ENCODE measurements at regions not wholly inside any gene's neighbourhood (a gene's known extent, or its start where the extent isn't known, plus 50 kb on each side); places are given as distances from the start of the nearest gene placed in this dataset.

DNA sequence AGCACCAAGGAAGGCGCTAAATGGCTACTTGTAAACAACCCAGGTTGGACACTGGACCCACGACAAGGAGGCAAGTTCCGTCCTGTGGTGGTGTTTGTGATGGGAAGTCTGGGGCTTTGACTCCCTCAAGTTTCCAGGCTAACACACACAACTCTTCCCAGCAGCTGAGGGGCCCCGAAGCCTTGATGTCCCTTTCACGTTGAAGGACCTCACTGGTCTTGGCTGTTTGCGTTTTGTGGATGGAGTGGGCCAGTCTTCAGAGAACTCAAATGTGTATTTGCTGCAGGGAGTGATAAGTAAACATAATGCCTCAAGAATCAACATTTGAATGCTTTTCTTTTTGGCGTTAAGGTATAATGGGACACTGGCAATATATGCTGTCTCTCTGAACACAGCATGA is 199.2 kb downstream of the TM9SF2 start:
- H3K4me3 ChIP-seq (ENCODE audit: low read depth, low read length) = no peak overlapping the region
- no peaks in the 10 kb centered on the region for H3K4me1 ChIP-seq (ENCODE audit: control insufficient read depth, insufficient read depth, low read length, poor library complexity, severe bottlenecking)
- peak overlapping the region in 2 of 3 donors; percentile 4 to 20 for H3K27ac Mint-ChIP-seq
- peaks cover 9 to 22% (median 15%) of the 10 kb centered on the region in 4 donors for H3K4me1 Mint-ChIP-seq
- no peak overlapping the region for H3K27ac ChIP-seq (ENCODE audit: insufficient read depth, low read length, poor library complexity, severe bottlenecking)
- H3K27me3 Mint-ChIP-seq = no peaks in the 10 kb centered on the region
- DNase-seq = no peak
- peak overlapping the region in 1 of 4 donors; percentile 71 for H3K4me3 Mint-ChIP-seq
- ATAC-seq (ENCODE audit: low read depth in 2 of 2) = no peak
- no peaks in the 10 kb centered on the region for H3K9me3 ChIP-seq (ENCODE audit: control insufficient read depth in 2 of 2, low read length in 2 of 2)
- no peaks in the 10 kb centered on the region for H3K27me3 ChIP-seq (ENCODE audit: control insufficient read depth, insufficient read depth, low read length)
- no peaks in the 10 kb centered on the region for H3K36me3 ChIP-seq (ENCODE audit: control insufficient read depth, insufficient read depth, low read length)
- H3K9me3 Mint-ChIP-seq = no peaks in the 10 kb centered on the region
- H3K36me3 Mint-ChIP-seq = peaks cover 6% of the 10 kb centered on the region

DNA sequence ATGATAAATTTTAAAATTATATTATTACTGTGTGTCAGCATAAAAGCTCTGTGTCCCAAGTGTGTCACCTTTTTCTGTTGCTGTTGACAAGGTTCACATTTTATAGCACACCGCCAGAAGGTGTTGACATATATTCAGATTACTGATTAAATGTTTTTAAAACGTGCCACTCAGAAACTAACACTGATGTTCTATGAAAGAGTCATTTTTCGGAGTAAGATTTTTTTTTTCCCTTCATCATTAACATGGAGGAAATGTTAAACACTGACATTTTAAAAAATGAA is 197.5 kb downstream of the TM9SF2 start:
- ATAC-seq (ENCODE audit: low read depth in 2 of 2) = no peak
- Histone ChIP-seq H3K27me3 (ENCODE audit: control insufficient read depth, insufficient read depth, low read length) (no peaks in the 10 kb centered on the region), H3K9me3 (ENCODE audit: control insufficient read depth in 2 of 2, low read length in 2 of 2) (no peaks in the 10 kb centered on the region), H3K4me1 (ENCODE audit: control insufficient read depth, insufficient read depth, low read length, poor library complexity, severe bottlenecking) (no peaks in the 10 kb centered on the region), H3K27ac (ENCODE audit: insufficient read depth, low read length, poor library complexity, severe bottlenecking) (no peak overlapping the region), H3K36me3 (ENCODE audit: control insufficient read depth, insufficient read depth, low read length) (no peaks in the 10 kb centered on the region), H3K4me3 (ENCODE audit: low read depth, low read length) (no peak overlapping the region)
- no peaks in the 10 kb centered on the region for H3K27me3 Mint-ChIP-seq
- DNase-seq = no peak
- H3K4me3 Mint-ChIP-seq = no peak overlapping the region
- H3K27ac Mint-ChIP-seq = no peak overlapping the region
- no peaks in the 10 kb centered on the region for H3K9me3 Mint-ChIP-seq
- H3K4me1 Mint-ChIP-seq = peaks cover 6 to 22% (median 15%) of the 10 kb centered on the region in 4 donors
- H3K36me3 Mint-ChIP-seq = peaks cover 6% of the 10 kb centered on the region

DNA sequence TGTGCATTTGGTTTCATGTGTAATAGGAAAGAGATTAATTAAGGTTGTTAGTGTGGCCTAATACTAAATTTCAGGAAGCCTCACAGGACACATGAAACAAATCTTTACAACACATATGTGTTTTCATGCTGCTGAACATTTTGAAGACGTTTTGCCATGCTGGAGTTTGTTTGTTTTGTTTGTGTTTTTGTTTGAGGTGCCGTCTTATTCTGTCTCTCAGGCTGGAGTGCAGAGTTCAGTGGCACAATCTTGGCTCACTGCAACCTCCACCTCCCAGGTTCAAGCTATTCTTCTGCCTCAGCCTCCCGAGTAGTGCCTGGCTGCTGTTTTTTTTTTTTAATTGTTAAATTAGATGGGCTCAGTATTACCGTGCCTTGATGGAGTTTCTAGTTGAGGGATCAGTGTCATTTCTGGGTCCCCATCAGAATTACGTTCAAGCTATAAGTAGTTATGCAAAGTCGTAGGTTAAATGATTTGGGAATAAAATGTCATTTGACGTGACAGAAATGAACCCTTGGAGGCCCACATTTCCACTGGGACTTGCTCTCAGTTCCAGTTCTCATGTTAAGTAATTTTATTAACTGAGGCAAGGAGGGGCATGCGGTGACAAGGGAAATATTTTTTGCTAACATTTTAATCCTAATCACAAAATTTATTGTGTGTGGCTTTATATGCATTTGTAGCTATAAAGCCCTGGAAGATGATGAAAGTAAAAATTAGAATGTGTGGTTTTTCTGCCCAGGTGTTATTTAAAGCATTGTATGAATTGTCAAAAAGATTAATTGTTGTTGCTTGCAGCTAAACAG is 196.9 kb downstream of the TM9SF2 start:
- no peak overlapping the region for H3K4me3 Mint-ChIP-seq
- DNase-seq = no peak
- Histone ChIP-seq H3K9me3 (ENCODE audit: control insufficient read depth in 2 of 2, low read length in 2 of 2) (no peaks in the 10 kb centered on the region), H3K4me1 (ENCODE audit: control insufficient read depth, insufficient read depth, low read length, poor library complexity, severe bottlenecking) (no peaks in the 10 kb centered on the region), H3K36me3 (ENCODE audit: control insufficient read depth, insufficient read depth, low read length) (no peaks in the 10 kb centered on the region), H3K27me3 (ENCODE audit: control insufficient read depth, insufficient read depth, low read length) (no peaks in the 10 kb centered on the region), H3K27ac (ENCODE audit: insufficient read depth, low read length, poor library complexity, severe bottlenecking) (no peak overlapping the region), H3K4me3 (ENCODE audit: low read depth, low read length) (no peak overlapping the region)
- no peak overlapping the region for H3K27ac Mint-ChIP-seq
- H3K9me3 Mint-ChIP-seq = no peaks in the 10 kb centered on the region
- peaks cover 6% of the 10 kb centered on the region for H3K36me3 Mint-ChIP-seq
- no peaks in the 10 kb centered on the region for H3K27me3 Mint-ChIP-seq
- peaks cover 6 to 22% (median 15%) of the 10 kb centered on the region in 4 donors for H3K4me1 Mint-ChIP-seq
- ATAC-seq (ENCODE audit: low read depth in 2 of 2) = no peak

DNA sequence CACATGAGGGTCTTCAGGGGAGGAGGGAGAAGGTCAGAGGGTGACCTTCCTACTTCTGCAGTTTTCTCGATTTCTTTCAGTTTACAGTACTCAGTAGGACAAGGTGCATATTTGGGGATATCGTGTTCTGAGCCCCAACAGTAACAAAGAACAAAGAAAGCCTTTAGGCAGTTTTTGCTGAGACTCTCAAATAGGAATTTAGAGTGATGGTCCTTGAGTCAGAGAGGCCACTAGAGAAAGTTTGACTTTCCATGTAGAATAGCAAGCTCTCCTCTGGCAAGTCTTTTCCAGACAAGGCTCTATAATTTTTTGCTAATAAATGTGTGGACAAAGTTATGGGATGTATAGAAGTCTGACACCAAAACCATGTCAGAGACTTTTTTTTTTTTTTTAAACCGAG is 194.6 kb downstream of the TM9SF2 start:
- H3K9me3 ChIP-seq (ENCODE audit: control insufficient read depth in 2 of 2, low read length in 2 of 2) = no peaks in the 10 kb centered on the region
- H3K27me3 ChIP-seq (ENCODE audit: control insufficient read depth, insufficient read depth, low read length) = no peaks in the 10 kb centered on the region
- no peak for ATAC-seq (ENCODE audit: low read depth in 2 of 2)
- Mint-ChIP-seq H3K4me1 (peaks cover 3 to 14% (median 10%) of the 10 kb centered on the region in 4 donors), H3K4me3 (no peak overlapping the region), H3K9me3 (peaks cover 0 to 1% (median 0%) of the 10 kb centered on the region in 7 donors), H3K36me3 (peaks cover 11% of the 10 kb centered on the region), H3K27me3 (no peaks in the 10 kb centered on the region), H3K27ac (no peak overlapping the region)
- no peak overlapping the region for H3K27ac ChIP-seq (ENCODE audit: insufficient read depth, low read length, poor library complexity, severe bottlenecking)
- H3K4me1 ChIP-seq (ENCODE audit: control insufficient read depth, insufficient read depth, low read length, poor library complexity, severe bottlenecking) = no peaks in the 10 kb centered on the region
- no peak overlapping the region for H3K4me3 ChIP-seq (ENCODE audit: low read depth, low read length)
- no peaks in the 10 kb centered on the region for H3K36me3 ChIP-seq (ENCODE audit: control insufficient read depth, insufficient read depth, low read length)
- no peak for DNase-seq

DNA sequence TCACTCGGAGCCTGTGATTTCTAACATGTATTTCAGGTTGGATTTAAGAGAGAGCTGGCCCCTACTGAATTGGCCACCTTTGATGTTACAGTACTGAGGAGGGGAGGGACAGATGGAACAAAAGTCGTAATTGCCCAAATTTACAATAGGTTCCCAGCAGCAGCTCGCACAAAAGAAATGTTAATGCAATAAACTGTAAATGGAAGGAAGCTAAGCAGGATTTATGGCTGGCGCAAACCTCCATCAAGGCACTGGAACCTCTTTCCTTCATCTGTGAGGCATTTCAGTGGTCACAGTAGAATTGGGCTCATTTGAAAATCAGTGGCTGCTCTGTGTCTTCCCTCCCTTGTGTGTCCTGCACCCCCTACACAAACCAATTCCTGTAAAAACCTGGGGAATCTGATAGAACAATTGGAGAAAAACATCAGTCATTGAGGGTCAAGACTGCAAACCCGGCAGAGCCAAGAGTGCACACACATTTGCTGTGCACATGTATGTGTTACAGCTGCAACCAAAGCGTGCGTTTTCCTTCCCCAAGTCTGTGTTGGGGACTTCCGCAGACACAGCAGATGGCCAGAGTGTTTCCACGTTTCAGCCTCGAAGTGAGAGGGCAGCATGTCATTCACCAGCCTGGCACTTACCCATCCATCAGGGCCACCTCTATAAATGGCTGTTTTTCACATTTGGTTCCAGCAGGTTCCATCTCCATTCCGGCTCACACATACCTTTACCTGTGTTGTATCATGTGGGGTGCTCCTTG is 192.8 kb downstream of the TM9SF2 start:
- H3K4me1 Mint-ChIP-seq = peaks cover under 1 to 9% (median 5%) of the 10 kb centered on the region in 4 donors
- Histone ChIP-seq H3K9me3 (ENCODE audit: control insufficient read depth in 2 of 2, low read length in 2 of 2) (no peaks in the 10 kb centered on the region), H3K27ac (ENCODE audit: insufficient read depth, low read length, poor library complexity, severe bottlenecking) (no peak overlapping the region), H3K36me3 (ENCODE audit: control insufficient read depth, insufficient read depth, low read length) (no peaks in the 10 kb centered on the region), H3K4me1 (ENCODE audit: control insufficient read depth, insufficient read depth, low read length, poor library complexity, severe bottlenecking) (no peaks in the 10 kb centered on the region), H3K27me3 (ENCODE audit: control insufficient read depth, insufficient read depth, low read length) (no peaks in the 10 kb centered on the region), H3K4me3 (ENCODE audit: low read depth, low read length) (no peak overlapping the region)
- no peaks in the 10 kb centered on the region for H3K27me3 Mint-ChIP-seq
- H3K9me3 Mint-ChIP-seq = peaks cover 0 to 1% (median 0%) of the 10 kb centered on the region in 7 donors
- no peak overlapping the region for H3K27ac Mint-ChIP-seq
- ATAC-seq (ENCODE audit: low read depth in 2 of 2) (no peak), DNase-seq (no peak)
- H3K36me3 Mint-ChIP-seq = peaks cover 11% of the 10 kb centered on the region
- no peak overlapping the region for H3K4me3 Mint-ChIP-seq

DNA sequence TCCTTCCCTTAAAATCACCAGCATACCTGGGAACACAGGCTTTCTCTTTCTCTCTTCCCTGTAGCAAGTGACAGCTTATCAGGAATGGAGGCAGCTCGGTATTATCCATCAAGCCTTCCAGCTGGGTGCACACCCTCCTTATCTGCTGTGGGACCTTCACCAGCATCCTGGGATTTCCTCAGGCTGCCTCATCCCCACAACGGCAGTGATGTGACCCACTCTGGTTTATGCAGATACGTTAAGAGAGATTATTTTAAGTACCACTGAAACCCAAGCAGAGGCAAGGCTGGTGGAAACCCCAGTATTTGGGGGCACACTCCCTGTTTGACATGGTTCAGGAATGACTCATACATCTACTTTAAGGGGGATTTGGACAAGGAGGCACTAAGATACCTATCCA is 192.1 kb downstream of the TM9SF2 start:
- H3K4me3 ChIP-seq (ENCODE audit: low read depth, low read length) = no peak overlapping the region
- peaks cover 11% of the 10 kb centered on the region for H3K36me3 Mint-ChIP-seq
- H3K9me3 Mint-ChIP-seq = peaks cover 0 to 1% (median 0%) of the 10 kb centered on the region in 7 donors
- peak overlapping the region in 1 of 3 donors; percentile 13 for H3K27ac Mint-ChIP-seq
- H3K4me3 Mint-ChIP-seq = no peak overlapping the region
- H3K27me3 ChIP-seq (ENCODE audit: control insufficient read depth, insufficient read depth, low read length) = no peaks in the 10 kb centered on the region
- H3K27ac ChIP-seq (ENCODE audit: insufficient read depth, low read length, poor library complexity, severe bottlenecking) = no peak overlapping the region
- no peaks in the 10 kb centered on the region for H3K9me3 ChIP-seq (ENCODE audit: control insufficient read depth in 2 of 2, low read length in 2 of 2)
- no peaks in the 10 kb centered on the region for H3K27me3 Mint-ChIP-seq
- no peaks in the 10 kb centered on the region for H3K36me3 ChIP-seq (ENCODE audit: control insufficient read depth, insufficient read depth, low read length)
- no peak for DNase-seq
- H3K4me1 Mint-ChIP-seq = peaks cover 2 to 9% (median 5%) of the 10 kb centered on the region in 4 donors
- H3K4me1 ChIP-seq (ENCODE audit: control insufficient read depth, insufficient read depth, low read length, poor library complexity, severe bottlenecking) = no peaks in the 10 kb centered on the region
- ATAC-seq (ENCODE audit: low read depth in 2 of 2) = no peak

DNA sequence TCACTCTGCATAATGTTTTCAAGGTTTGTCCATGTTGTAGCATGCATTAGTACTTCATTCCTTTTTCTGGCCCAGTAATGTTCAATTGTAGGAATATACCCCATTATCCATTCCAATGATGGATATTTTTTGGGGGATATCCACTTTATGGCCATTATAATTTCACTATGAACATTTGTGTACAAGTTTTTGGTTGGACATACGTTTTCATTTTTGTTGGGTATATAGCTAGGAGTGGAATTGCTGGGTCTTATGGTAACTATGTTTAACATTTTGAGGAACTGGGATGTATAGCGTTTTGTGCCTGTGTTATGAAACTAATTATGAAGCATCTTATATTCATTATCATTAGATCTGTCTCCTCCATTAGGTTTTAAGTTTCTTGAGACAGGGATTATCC is 191.6 kb downstream of the TM9SF2 start:
- H3K9me3 ChIP-seq (ENCODE audit: control insufficient read depth in 2 of 2, low read length in 2 of 2) = no peaks in the 10 kb centered on the region
- no peaks in the 10 kb centered on the region for H3K36me3 ChIP-seq (ENCODE audit: control insufficient read depth, insufficient read depth, low read length)
- no peak for ATAC-seq (ENCODE audit: low read depth in 2 of 2)
- H3K4me3 ChIP-seq (ENCODE audit: low read depth, low read length) = no peak overlapping the region
- Mint-ChIP-seq H3K36me3 (peaks cover 11% of the 10 kb centered on the region), H3K4me1 (peaks cover 2 to 9% (median 5%) of the 10 kb centered on the region in 4 donors), H3K27ac (peak overlapping the region in 1 of 3 donors; percentile 13), H3K9me3 (peaks cover 0 to 1% (median 0%) of the 10 kb centered on the region in 7 donors), H3K4me3 (no peak overlapping the region), H3K27me3 (no peaks in the 10 kb centered on the region)
- no peaks in the 10 kb centered on the region for H3K4me1 ChIP-seq (ENCODE audit: control insufficient read depth, insufficient read depth, low read length, poor library complexity, severe bottlenecking)
- H3K27ac ChIP-seq (ENCODE audit: insufficient read depth, low read length, poor library complexity, severe bottlenecking) = no peak overlapping the region
- DNase-seq = no peak
- no peaks in the 10 kb centered on the region for H3K27me3 ChIP-seq (ENCODE audit: control insufficient read depth, insufficient read depth, low read length)

Measured in CD4-positive, CD25-positive, alpha-beta regulatory T cell (primary cell).